ENCODE measurements at regions not wholly inside any gene's neighbourhood (a gene's known extent, or its start where the extent isn't known, plus 50 kb on each side); places are given as distances from the start of the nearest gene placed in this dataset.

GRCh38 chr14:98935921-98936320 lies 336.1 kb downstream of the BCL11B start:
- H3K36me3 ChIP-seq (ENCODE audit: low read depth): no peaks in the 10 kb centered on the region
- no peak overlapping the region for H3K4me2 ChIP-seq (ENCODE audit: unreplicated experiment)
- H3K9me2 ChIP-seq (ENCODE audit: insufficient read depth): no peaks in the 10 kb centered on the region
- no peaks in the 10 kb centered on the region for H3K9me3 ChIP-seq (ENCODE audit: low read depth)
- WGBS, 2 experiments (ENCODE audit: low coverage in 1 of 2, low lambda C conversion rate in 2 of 2, missing lambda C conversion rate in 2 of 2): 71 to 72% methylated on average over 9 of the region's 9 CpGs
- H3F3A ChIP-seq (ENCODE audit: insufficient read depth): no peaks in the 10 kb centered on the region
- in situ Hi-C loops (cut with MboI): no loop called here
- no peaks in the 10 kb centered on the region for H3K27me3 ChIP-seq (replicated peaks; ENCODE audit: insufficient read depth)
- no peaks in the 10 kb centered on the region for H3K79me2 ChIP-seq (ENCODE audit: insufficient read depth)
- H3K9ac ChIP-seq: no peak overlapping the region
- TF ChIP-seq EZH2 (IDR thresholded peaks at IDR 0.05; ENCODE audit: insufficient read depth, poor library complexity, severe bottlenecking) (no peak), EZH2phosphoT487 (IDR thresholded peaks at IDR 0.05; ENCODE audit: insufficient read depth, low read depth) (no peak)
- no peaks in the 10 kb centered on the region for H3K4me1 ChIP-seq (ENCODE audit: insufficient read depth)
- no peak overlapping the region for H3K4me3 ChIP-seq
- H4K20me1 ChIP-seq (ENCODE audit: insufficient read depth): no peaks in the 10 kb centered on the region
- no peak overlapping the region for H2AFZ ChIP-seq
- no peak overlapping the region for H3K27ac ChIP-seq
- no peak for DNase-seq

- 18 to 54% methylated on average over 1 of the region's 1 CpG for WGBS, 2 experiments (ENCODE audit: low coverage in 1 of 2, low lambda C conversion rate in 2 of 2, missing lambda C conversion rate in 2 of 2)
- in situ Hi-C loops (cut with MboI): no loop called here
These were observed 335.0 kb downstream of the BCL11B start for GRCh38 chr14:98937021-98937420.

DNA sequence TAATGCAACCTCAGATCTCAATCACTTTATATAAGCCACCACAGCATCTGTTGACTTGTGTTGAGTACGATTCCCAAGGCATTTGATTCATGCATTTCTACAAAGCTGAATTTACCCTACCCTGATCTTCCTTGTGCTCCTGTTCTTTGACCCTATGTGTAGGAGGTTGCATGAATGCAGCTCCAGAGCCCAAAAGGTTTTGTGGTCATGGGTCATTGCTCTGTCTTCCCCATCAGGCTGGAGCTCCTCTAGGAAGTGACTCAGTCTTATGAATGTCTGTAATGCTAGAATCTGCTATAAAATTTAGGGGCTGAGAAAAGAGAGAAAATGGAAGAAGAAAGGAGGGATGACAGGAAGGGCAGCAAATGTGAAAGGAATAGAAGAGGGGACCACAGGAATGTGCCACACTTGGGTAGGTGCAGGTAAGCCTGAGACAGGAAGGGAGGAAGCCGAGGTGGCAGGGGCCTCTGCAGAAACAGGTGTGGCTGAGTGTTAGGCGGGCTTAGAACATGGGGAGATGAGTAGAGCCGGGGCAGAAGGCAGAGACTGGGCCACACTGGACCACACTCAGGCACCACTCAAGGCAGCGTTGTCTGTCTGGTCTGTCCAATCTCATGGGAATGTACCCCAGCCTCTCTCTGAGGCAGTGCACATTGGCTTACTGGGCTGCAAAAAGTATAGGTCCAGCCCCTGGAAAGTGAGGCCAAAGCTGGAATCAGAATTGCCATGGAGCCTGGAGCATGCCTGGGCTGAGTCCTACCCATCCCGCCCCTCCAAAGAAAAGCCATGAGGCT lies 334.1 kb downstream of the BCL11B start:
- Histone ChIP-seq H3K4me3 (no peak overlapping the region), H3K9me3 (ENCODE audit: low read depth) (no peaks in the 10 kb centered on the region), H3K79me2 (ENCODE audit: insufficient read depth) (no peaks in the 10 kb centered on the region), H4K20me1 (ENCODE audit: insufficient read depth) (no peaks in the 10 kb centered on the region), H3K4me1 (ENCODE audit: insufficient read depth) (no peaks in the 10 kb centered on the region), H3K36me3 (ENCODE audit: low read depth) (no peaks in the 10 kb centered on the region), H3K27ac (no peak overlapping the region), H3K9ac (no peak overlapping the region), H3K27me3 (replicated peaks; ENCODE audit: insufficient read depth) (no peaks in the 10 kb centered on the region), H2AFZ (no peak overlapping the region), H3F3A (ENCODE audit: insufficient read depth) (no peaks in the 10 kb centered on the region), H3K4me2 (ENCODE audit: unreplicated experiment) (no peak overlapping the region), H3K9me2 (ENCODE audit: insufficient read depth) (no peaks in the 10 kb centered on the region)
- no peak for DNase-seq
- in situ Hi-C loops (cut with MboI): no loop called here
- WGBS, 2 experiments (ENCODE audit: low coverage in 1 of 2, low lambda C conversion rate in 2 of 2, missing lambda C conversion rate in 2 of 2): 64 to 67% methylated on average over 6 of the region's 6 CpGs
- no peak for TF ChIP-seq EZH2phosphoT487 (IDR thresholded peaks at IDR 0.05; ENCODE audit: insufficient read depth, low read depth)
- no peak for TF ChIP-seq EZH2 (IDR thresholded peaks at IDR 0.05; ENCODE audit: insufficient read depth, poor library complexity, severe bottlenecking)

More at GRCh38 chr14:98937021-98937420, 335.0 kb downstream of the BCL11B start:
- Histone ChIP-seq H4K20me1 (ENCODE audit: insufficient read depth) (no peaks in the 10 kb centered on the region), H3F3A (ENCODE audit: insufficient read depth) (no peaks in the 10 kb centered on the region), H3K27me3 (replicated peaks; ENCODE audit: insufficient read depth) (no peaks in the 10 kb centered on the region), H3K9me2 (ENCODE audit: insufficient read depth) (no peaks in the 10 kb centered on the region), H3K27ac (no peak overlapping the region), H3K79me2 (ENCODE audit: insufficient read depth) (no peaks in the 10 kb centered on the region), H3K4me3 (no peak overlapping the region), H3K4me2 (ENCODE audit: unreplicated experiment) (no peak overlapping the region), H3K9ac (no peak overlapping the region), H2AFZ (no peak overlapping the region), H3K4me1 (ENCODE audit: insufficient read depth) (no peaks in the 10 kb centered on the region), H3K9me3 (ENCODE audit: low read depth) (no peaks in the 10 kb centered on the region), H3K36me3 (ENCODE audit: low read depth) (no peaks in the 10 kb centered on the region)
- TF ChIP-seq EZH2 (IDR thresholded peaks at IDR 0.05; ENCODE audit: insufficient read depth, poor library complexity, severe bottlenecking) (no peak), EZH2phosphoT487 (IDR thresholded peaks at IDR 0.05; ENCODE audit: insufficient read depth, low read depth) (no peak)
- no peak for DNase-seq

DNA sequence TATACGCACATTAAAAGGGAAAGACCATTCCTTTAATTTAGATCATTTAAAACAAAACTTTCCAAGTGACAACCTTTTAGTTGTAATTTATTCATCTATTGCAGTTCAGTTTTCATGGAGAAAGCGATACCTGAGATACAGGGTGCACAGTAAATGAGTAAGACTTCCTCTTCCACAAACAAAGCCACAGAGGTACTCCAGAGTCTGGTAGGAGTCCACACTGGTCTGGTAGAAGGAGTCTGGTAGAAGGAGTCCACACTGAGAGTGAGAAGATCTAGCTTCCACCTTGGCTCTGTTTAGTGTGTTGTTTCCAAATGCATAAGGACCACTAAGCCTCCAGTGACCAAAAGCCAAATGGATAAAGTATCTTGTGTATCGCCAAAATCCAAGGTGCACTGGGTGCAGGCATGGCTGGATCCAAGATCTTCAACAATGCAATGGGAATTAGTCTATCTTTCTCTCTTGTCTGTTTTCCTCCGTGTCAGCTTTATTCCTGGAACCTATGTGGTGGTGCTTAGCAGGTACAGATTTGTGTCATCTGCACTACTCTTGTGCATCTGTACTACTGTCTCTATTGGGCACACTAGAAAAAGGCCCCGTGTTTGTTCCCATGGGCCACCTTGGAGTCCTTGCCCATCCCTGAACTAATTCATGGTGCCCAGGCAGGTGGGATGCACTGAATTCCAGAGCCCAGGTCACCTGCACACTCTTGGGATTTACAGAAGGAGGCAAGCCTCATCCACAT lies 331.1 kb downstream of the BCL11B start:
- no peak overlapping the region for H3K27ac ChIP-seq
- no peak overlapping the region for H3K4me3 ChIP-seq
- H3K9me3 ChIP-seq (ENCODE audit: low read depth): no peaks in the 10 kb centered on the region
- H4K20me1 ChIP-seq (ENCODE audit: insufficient read depth): no peaks in the 10 kb centered on the region
- no peaks in the 10 kb centered on the region for H3K36me3 ChIP-seq (ENCODE audit: low read depth)
- 55 to 64% methylated on average over 5 of the region's 5 CpGs for WGBS, 2 experiments (ENCODE audit: low coverage in 1 of 2, low lambda C conversion rate in 2 of 2, missing lambda C conversion rate in 2 of 2)
- no peaks in the 10 kb centered on the region for H3K4me1 ChIP-seq (ENCODE audit: insufficient read depth)
- H2AFZ ChIP-seq: no peak overlapping the region
- no peaks in the 10 kb centered on the region for H3K79me2 ChIP-seq (ENCODE audit: insufficient read depth)
- DNase-seq: no peak
- no peak overlapping the region for H3K4me2 ChIP-seq (ENCODE audit: unreplicated experiment)
- in situ Hi-C loops (cut with MboI): no loop called here
- H3F3A ChIP-seq (ENCODE audit: insufficient read depth): no peaks in the 10 kb centered on the region
- H3K27me3 ChIP-seq (replicated peaks; ENCODE audit: insufficient read depth): no peaks in the 10 kb centered on the region
- no peak overlapping the region for H3K9ac ChIP-seq
- TF ChIP-seq EZH2phosphoT487 (IDR thresholded peaks at IDR 0.05; ENCODE audit: insufficient read depth, low read depth): no peak
- no peak for TF ChIP-seq EZH2 (IDR thresholded peaks at IDR 0.05; ENCODE audit: insufficient read depth, poor library complexity, severe bottlenecking)
- no peaks in the 10 kb centered on the region for H3K9me2 ChIP-seq (ENCODE audit: insufficient read depth)

All from GM23248 (cell line).